ENCODE measurements at regions not wholly inside any gene's neighbourhood (a gene's known extent, or its start where the extent isn't known, plus 50 kb on each side); places are given as distances from the start of the nearest gene placed in this dataset.
A peak's percentile ranks its signal among the peaks of the same experiment; 100 is the strongest.

DNA sequence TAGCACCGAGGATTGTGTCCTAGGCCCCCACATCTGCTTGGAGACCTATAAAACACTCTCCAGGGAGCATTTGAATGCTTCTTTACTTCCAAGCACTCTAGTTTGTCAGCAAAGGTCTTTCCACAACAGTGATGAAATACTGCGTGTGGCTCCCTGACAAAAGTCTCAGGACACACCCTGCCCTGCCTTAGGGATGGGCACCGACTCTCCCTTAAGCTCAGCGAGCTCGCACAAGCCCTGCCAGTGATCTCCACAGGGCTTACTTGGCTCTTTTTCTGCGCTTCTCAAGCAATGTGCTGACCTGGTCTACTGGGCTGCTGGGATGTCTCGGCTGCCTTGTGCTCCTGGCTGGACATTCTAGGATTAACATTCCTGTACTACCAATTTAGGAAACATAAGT, 84.3 kb upstream of the MPP7 start:
- H4K5ac ChIP-seq (ENCODE audit: insufficient read length, low read depth, low read length) = no peak overlapping the region
- no peak overlapping the region for H2BK20ac ChIP-seq (ENCODE audit: low read length)
- no peak overlapping the region for H3K23ac ChIP-seq (ENCODE audit: insufficient read length)
- no peaks in the 10 kb centered on the region for H3K36me3 ChIP-seq (ENCODE audit: control insufficient read depth in 2 of 4, insufficient read depth in 4 of 4, low read length in 3 of 4)
- CTCF ChIA-PET (ENCODE audit: partially characterized antibody) = interaction anchor here (1.8 to 9.8 kb wide), 2 partner anchors 137 to 145 kb away, joined by 10 to 88 read pairs; no protein-coding TSS in a partner anchor
- H2BK120ac ChIP-seq (replicated peaks; ENCODE audit: low read depth, low read length) = no peak overlapping the region
- H4K8ac ChIP-seq (ENCODE audit: extremely low read depth, insufficient read depth, low read length) = no peak overlapping the region
- H3K56ac ChIP-seq (replicated peaks; ENCODE audit: insufficient read length, low read depth, low read length) = no peak overlapping the region
- no peak overlapping the region for H2BK12ac ChIP-seq (ENCODE audit: low read depth, low read length)
- H3K27me3 ChIP-seq (replicated peaks in 1 of 4; ENCODE audit: control insufficient read depth in 3 of 4, extremely low read depth in 1 of 4, insufficient read depth in 3 of 4, low read length in 3 of 4) = no peaks in the 10 kb centered on the region
- H3K18ac ChIP-seq (ENCODE audit: extremely low read depth, low read length) = no peak overlapping the region
- H3K4me3 ChIP-seq (ENCODE audit: extremely low read depth in 1 of 4, insufficient read depth in 2 of 4, low read depth in 3 of 4, low read length in 4 of 4) = no peak overlapping the region
- H3K4me1 ChIP-seq (replicated peaks in 1 of 4; ENCODE audit: control insufficient read depth in 3 of 4, insufficient read depth in 4 of 4, low read length in 3 of 4) = no peaks in the 10 kb centered on the region
- 92% methylated on average over 7 of the region's 7 CpGs; no CpG with 5 or more reads in 1 of the 2 experiments for WGBS, 2 experiments (ENCODE audit: extremely low coverage in 1 of 2, insufficient coverage in 1 of 2, insufficient read length in 1 of 2, insufficient replicate concordance in 2 of 2, low coverage in 1 of 2, low lambda C conversion rate in 2 of 2, missing lambda C conversion rate in 1 of 2)
- no peaks in the 10 kb centered on the region for H3K79me2 ChIP-seq (ENCODE audit: control insufficient read depth in 1 of 2, insufficient read depth in 2 of 2, low read length in 2 of 2)
- no peak for FAIRE-seq
- no peak overlapping the region for H2BK15ac ChIP-seq (ENCODE audit: low read length)
- POLR2A ChIA-PET (ENCODE audit: partially characterized antibody) = no interaction called here
- no peak overlapping the region for H3K4ac ChIP-seq (replicated peaks; ENCODE audit: insufficient read length, low read depth, low read length)
- no peaks in the 10 kb centered on the region for H4K20me1 ChIP-seq (replicated peaks in 1 of 2; ENCODE audit: control insufficient read depth in 1 of 2, insufficient read depth in 2 of 2, low read length in 2 of 2)
- H3K23me2 ChIP-seq (ENCODE audit: low read depth, low read length) = peaks cover 4% of the 10 kb centered on the region; the same call in 1 of the 2 replicates
- H4K91ac ChIP-seq (replicated peaks; ENCODE audit: insufficient read length, low read length) = peak overlapping the region; percentile 35
- no peak overlapping the region for H2AFZ ChIP-seq (ENCODE audit: low read length)
- H3K4me2 ChIP-seq (ENCODE audit: insufficient read depth in 1 of 2, low read depth in 2 of 2, low read length in 2 of 2) = no peak overlapping the region
- no peak overlapping the region for H3K14ac ChIP-seq (ENCODE audit: insufficient read length)
- H3K9ac ChIP-seq (replicated peaks in 1 of 4; ENCODE audit: extremely low read depth in 1 of 4, low read depth in 3 of 4, low read length in 3 of 4) = no peak overlapping the region
- no peak for TF ChIP-seq EZH2 (IDR thresholded peaks at IDR 0.05; ENCODE audit: low read depth, low read length, severe bottlenecking)
- TF ChIP-seq, protein P1, sequence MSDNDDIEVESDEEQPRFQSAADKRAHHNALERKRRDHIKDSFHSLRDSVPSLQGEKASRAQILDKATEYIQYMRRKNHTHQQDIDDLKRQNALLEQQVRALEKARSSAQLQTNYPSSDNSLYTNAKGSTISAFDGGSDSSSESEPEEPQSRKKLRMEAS (IDR thresholded peaks at IDR 0.05) = no peak
- no peak for TF ChIP-seq HDAC2 (IDR thresholded peaks at IDR 0.05; ENCODE audit: borderline replicate concordance in 1 of 2, low read depth in 2 of 2, low read length in 2 of 2)
- TF ChIP-seq MAFK (IDR thresholded peaks at IDR 0.05; ENCODE audit: low read depth, low read length) = no peak
- no peak for TF ChIP-seq KDM5A (IDR thresholded peaks at IDR 0.05; ENCODE audit: low read length)
- no peak overlapping the region for H3K27ac ChIP-seq (ENCODE audit: low read depth, low read length)
- no peak for DNase-seq (ENCODE audit: low read depth in 1 of 2, low spot score in 2 of 2)
- H2AK5ac ChIP-seq (ENCODE audit: low read depth, low read length) = no peak overlapping the region
- H3K9me3 ChIP-seq (ENCODE audit: insufficient read depth in 2 of 2, low read depth in 1 of 2, low read length in 1 of 2) = peaks cover 0 to 6% of the 10 kb centered on the region in 2 experiments; a peak in 2 of 4 replicates
- no peaks in the 10 kb centered on the region for H3K79me1 ChIP-seq (ENCODE audit: low read depth, low read length)
- H2BK5ac ChIP-seq (ENCODE audit: low read depth, low read length) = no peak overlapping the region

Data from H1 (cell line).